GM19099 (cell line): ENCODE measurements at regions not wholly inside any gene's neighbourhood (a gene's known extent, or its start where the extent isn't known, plus 50 kb on each side); places are given as distances from the start of the nearest gene placed in this dataset.

Experiments
- POLR2A ChIP-seq: IDR thresholded peaks from 3 replicates; pipeline ENCODE4 v1.6.1; 2011; ENCODE audit warnings: low read depth; ENCODE audit not compliant: insufficient read length; ENCODE audit errors: extremely low read depth

DNA sequence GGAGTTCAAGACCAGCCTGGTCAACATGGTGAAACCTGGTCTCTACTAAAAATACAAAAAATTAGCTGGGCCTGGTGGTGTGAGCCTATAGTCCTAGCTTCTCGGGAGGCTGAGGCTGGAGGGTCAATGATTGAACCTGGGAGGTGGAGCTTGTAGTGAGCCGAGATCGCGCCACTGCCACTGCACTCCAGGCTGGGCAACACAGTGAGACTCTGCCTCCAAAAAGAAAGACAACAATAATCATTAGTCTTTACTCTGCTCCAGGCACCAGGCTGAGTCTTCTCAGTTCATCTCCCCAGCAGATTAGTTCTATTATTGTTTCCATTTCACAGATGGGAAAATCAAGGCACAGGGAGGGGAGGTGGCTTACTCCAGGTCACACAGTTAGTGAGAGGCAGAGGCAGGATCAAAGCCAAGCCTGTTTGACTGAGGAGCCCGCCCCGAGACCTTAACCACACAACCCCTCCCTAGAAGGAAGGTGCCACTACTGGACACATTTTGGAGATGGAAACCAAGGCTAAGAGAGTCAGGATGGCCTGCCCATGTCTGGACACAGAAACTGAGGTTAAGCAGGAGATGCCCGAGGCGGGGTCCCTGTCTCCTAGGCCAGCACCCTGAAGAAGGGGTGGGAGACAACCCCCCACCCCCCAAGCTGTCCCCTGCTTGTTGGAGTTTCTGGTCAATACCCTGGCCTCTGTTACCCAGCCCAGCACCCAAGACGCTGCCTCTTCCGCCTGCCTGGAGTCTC lies 75.8 kb downstream of the CEBPB start:
- TF ChIP-seq POLR2A = no peak

- TF ChIP-seq POLR2A = no peak
These were observed 76.6 kb downstream of the CEBPB start for GRCh38 chr20:50267041-50267865.

DNA sequence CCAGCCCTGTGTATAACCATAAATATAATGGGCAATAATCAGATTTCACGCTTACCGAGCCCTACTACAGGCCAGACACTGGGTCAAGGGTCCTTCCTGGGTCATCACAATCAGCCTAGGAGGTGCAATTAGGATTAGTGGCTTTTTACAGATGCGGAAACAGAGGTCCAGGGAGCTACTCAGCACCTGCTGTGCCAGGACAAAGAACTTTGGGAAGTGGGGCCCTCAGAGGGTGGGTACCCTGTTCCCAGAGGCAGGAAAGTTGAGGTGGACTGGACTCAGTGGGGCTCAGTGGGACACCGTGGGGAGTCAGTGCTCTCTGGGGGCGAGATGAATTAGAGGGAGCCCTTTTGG lies 77.2 kb downstream of the CEBPB start:
- TF ChIP-seq POLR2A = no peak

DNA sequence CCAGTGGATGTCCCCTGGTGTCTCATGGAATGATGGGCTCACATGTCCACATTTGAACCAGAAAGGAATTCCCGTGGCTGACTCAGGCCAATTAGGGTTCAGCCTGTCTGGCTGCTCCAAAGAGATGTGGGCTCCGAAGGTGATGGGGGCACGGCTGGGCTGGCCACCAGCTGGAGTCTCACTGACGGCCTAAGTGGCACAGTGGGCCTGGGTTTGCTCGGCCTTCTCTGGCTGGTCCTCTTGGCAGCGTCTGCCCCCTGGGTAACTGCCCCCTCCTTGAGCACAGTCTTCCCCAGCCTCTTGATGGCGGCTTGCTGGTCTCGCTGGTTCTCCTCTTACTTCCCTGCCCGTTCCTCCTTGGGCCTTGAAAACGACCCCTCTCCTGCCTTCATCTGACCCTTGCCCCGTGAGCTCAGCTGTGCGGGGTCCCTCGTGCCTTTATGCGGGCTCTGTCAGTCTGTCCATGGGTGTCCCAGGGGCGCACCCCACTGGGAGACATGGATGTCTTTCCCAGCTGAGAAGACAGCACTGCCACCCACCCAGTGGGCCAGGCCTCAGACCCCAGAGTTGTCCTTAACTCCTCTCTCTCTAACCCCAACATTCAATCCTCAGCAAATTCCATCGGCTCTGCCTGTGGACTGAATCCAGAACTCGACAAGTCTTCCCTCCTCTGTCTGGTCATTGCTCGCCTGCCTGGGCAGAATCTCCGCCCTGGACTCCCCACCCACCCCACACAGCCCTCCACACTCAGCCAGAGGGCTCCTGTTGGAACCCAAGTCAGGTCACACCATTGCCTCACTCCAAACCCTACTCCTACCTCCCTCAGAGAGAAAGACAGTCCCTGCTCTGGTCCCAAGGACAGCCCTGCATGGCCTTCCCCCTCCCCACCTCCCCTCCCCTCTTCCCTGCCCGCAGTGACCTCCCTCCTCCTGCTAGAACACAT lies 78.7 kb downstream of the CEBPB start:
- no peak for TF ChIP-seq POLR2A

DNA sequence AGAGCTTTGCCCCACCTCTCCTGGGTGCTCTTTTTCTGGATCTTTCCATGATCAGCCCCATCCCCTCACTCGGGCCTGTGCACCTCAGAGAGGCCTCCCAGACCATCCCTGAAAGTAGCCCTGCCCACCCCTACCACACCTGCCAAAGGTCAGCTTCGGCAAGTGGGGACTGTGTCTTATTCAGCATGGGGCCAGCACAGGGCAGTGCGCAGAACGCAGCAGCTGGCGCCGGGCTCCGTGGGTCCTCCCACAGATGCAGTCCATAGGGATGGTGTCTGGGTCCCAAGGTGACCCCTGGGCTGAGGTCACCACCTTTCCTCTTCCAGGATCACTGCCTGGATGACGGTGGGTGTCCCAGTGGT lies 79.4 kb downstream of the CEBPB start:
- TF ChIP-seq POLR2A = no peak

GRCh38 chr20:50270569-50270968 lies 79.9 kb downstream of the CEBPB start:
- TF ChIP-seq POLR2A = no peak

DNA sequence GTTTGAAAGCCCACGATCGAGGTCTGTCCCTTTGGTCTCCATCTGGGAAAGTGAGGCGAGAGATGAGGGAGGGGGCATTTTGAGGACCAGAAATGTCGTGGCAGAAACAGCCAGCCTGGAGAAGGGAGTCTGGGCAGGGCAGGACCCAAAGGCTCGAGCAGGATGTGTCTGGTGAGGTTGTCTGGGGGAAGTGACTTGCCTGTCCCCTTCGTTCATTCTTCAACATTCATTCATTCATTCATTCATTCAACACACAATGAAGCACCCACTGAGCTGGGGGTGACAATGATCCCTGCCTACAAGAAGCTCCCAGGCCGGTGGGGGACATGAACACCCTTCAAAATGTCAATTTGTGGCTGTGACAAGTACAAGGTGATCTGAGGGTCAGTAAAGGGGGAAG lies 80.5 kb downstream of the CEBPB start:
- no peak for TF ChIP-seq POLR2A

DNA sequence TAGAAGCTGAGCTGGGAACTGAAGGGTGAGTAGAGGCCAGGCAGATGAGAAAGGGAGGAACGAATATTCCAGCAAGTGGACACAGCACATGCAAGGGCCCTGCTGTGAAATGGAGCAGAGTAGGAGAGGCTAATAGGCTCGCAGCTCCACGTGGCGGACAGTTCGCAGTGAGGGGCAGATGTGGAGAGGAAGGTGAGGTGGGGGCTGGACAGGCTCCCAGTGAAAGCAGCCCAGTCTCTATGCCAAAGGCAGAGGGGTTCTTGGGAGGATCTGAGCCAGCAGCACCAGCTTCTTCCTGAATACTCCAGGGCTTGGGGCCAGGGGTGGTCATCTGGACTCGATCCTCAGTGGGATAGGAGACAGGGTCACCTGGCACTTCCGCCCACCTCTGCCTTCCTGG lies 81.0 kb downstream of the CEBPB start:
- TF ChIP-seq POLR2A = no peak

- TF ChIP-seq POLR2A = no peak
These were observed 81.5 kb downstream of the CEBPB start for GRCh38 chr20:50272030-50272723.

DNA sequence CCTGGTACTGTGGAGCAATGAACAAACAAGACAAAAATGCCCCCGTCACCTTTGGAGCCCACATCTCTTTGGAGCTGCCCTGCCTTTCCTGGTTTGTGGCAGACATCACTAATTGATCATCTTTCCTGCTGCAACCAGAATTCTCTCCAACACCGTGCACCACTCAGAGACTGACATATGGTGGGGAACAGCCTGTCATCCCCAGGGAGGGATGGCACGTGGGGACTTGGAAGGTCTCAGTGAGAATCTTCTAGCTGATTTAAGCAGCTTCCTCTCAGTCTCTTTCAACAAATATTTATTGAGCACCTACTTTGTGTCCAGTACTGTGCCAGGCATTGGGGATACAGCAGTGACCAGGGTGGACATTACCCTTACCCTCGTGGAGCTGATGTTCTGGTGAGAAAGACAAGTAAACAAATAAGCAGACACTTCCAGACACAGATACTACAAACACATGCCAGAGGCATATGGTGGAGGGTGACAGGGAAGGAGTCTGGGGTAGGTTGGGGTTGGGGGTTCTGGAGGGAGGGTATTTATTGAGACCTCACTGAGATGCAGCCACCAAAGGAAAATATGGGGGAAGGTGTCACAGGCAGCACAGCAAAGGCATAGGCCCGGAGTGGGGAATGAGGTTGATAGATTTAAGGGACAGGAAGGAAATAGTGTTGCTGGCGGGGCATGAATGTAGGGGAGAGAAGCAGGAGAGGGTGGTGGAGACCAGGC lies 82.3 kb downstream of the CEBPB start:
- no peak for TF ChIP-seq POLR2A

DNA sequence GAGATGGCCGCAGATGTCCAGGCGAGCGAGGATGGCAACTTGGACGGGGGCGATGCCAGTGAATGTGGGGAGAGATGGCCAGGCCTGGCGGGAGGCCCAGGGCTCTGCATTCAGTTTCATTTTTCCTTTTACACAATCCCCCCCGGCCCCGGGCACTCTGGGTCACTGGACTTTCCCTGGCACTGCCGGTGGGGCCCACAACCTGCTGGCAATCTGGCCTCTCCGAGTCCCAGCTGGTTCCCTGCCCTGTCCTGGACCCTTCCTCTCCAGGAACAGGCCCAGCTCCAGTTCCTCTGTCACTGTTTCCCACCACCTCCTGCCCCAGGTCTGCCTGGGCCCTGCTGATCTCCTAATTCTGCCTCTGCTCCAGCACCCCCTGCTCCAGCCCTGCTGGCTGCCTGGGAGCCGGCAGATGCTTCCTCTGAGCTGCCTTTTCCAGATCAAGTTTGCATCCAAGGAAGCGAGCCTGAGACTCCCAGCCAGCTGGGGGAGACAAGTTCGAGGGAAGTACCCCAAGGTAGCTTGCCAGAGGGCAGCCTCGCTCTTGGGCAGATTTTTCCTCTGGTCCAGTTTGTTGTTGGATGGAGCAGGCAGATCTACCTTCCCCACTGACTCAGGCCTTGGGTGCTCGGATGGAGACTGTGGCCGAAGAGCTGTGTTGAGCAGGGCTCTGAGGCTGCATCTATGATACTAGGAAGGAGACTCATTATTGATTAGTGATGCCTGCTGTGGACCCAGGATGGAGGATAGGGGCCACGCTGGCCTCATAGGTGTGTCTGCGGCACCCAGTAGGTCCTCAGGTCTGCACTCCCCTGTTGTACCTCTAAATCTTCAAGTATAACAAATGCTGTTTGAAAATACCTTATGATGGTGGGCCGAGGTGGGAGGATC lies 83.2 kb downstream of the CEBPB start:
- TF ChIP-seq POLR2A = no peak

GRCh38 chr20:50274570-50275430 lies 84.2 kb downstream of the CEBPB start:
- TF ChIP-seq POLR2A = no peak

- TF ChIP-seq POLR2A = no peak
These were observed 85.8 kb downstream of the CEBPB start for GRCh38 chr20:50276119-50277063.
